ENCODE measurements at regions not wholly inside any gene's neighbourhood (a gene's known extent, or its start where the extent isn't known, plus 50 kb on each side); places are given as distances from the start of the nearest gene placed in this dataset.

DNA sequence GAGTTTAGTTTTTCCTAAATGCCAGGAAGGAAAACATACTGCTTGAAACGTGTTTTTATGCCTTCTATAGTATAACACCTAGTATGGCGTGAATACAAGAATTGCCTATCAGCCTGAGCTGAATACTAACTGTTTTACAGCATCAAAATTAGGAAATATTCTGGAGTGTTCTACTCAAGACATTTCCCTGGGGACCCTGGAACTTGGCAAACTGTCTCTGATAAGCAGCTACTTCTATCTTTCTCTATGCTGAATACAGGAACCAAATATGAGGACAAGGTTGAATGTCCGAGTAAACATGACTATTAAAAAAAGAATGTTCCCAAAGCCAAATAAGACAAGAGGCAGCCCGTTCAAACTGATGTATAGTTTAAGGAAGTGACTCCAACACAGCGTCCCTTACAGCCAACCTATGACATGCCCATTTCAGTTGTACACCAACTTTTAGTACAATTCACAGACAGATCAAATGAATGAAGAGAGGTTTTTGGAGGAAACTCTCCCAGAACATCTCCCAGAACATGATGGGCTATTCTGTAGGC is 951.3 kb upstream of the ACVR2A start:
- H2AFZ ChIP-seq (ENCODE audit: low read length, unreplicated experiment) = peak overlapping the region; percentile 85
- H3K36me3 ChIP-seq (ENCODE audit: insufficient read depth, low read length) = no peaks in the 10 kb centered on the region
- peak overlapping the region; percentile 30; the same call in 1 of the 2 replicates for H3K4me3 ChIP-seq (ENCODE audit: low read depth, low read length)
- H3K27me3 ChIP-seq (ENCODE audit: insufficient read depth, low read length) = no peaks in the 10 kb centered on the region
- H3K79me2 ChIP-seq (ENCODE audit: control insufficient read depth, insufficient read depth, low read length, unreplicated experiment) = no peaks in the 10 kb centered on the region
- H3K27ac ChIP-seq (ENCODE audit: low read depth, low read length) = peak overlapping the region; percentile 13
- H3K4me1 ChIP-seq (ENCODE audit: control insufficient read depth, insufficient read depth, low read length, unreplicated experiment) = peaks cover 34% of the 10 kb centered on the region

DNA sequence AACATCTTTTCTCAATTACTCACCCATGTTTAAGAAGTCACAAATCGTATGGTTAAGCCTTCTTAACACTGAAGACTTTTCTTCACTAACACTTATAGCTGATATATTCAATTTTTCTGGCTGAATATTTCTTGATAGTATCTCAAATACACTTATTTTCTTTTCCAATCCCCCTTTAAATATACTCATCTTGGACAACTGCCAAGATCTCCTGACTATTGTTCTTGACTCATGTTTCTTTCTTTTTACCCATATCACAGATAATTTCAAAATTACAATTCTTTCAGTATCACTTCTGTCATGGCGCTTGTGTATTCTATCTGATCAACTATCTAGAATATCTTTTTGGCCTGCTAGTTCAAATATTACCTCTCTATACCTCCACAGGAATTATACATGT is 954.3 kb upstream of the ACVR2A start:
- H3K36me3 ChIP-seq (ENCODE audit: insufficient read depth, low read length) = no peaks in the 10 kb centered on the region
- H2AFZ ChIP-seq (ENCODE audit: low read length, unreplicated experiment) = no peak overlapping the region
- H3K4me1 ChIP-seq (ENCODE audit: control insufficient read depth, insufficient read depth, low read length, unreplicated experiment) = peaks cover 34% of the 10 kb centered on the region
- no peak overlapping the region for H3K27ac ChIP-seq (ENCODE audit: low read depth, low read length)
- H3K79me2 ChIP-seq (ENCODE audit: control insufficient read depth, insufficient read depth, low read length, unreplicated experiment) = no peaks in the 10 kb centered on the region
- H3K27me3 ChIP-seq (ENCODE audit: insufficient read depth, low read length) = no peaks in the 10 kb centered on the region
- H3K4me3 ChIP-seq (ENCODE audit: low read depth, low read length) = no peak overlapping the region

DNA sequence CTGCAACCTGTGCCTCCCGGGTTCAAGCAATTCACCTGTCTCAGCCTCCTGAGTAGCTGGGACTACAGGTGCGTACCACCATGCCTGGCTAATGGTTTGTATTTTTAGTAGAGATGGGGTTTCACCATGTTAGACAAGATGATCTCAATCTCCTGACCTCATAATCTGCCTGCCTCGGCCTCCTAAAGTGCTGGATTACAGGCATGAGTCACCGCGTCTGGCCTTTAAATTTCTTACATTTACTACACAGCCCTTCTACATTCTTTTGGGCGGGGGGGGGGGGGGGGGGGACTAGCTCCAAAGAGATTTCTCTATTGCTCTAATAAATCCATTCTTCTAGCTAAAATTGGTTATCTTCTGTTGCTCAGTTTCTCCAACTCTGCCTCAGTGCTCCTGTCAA is 964.9 kb upstream of the ACVR2A start:
- Histone ChIP-seq H3K4me3 (ENCODE audit: low read depth, low read length) (no peak overlapping the region), H3K27me3 (ENCODE audit: insufficient read depth, low read length) (no peaks in the 10 kb centered on the region), H3K36me3 (ENCODE audit: insufficient read depth, low read length) (no peaks in the 10 kb centered on the region), H3K27ac (ENCODE audit: low read depth, low read length) (no peak overlapping the region), H3K4me1 (ENCODE audit: control insufficient read depth, insufficient read depth, low read length, unreplicated experiment) (peaks cover 22% of the 10 kb centered on the region), H3K79me2 (ENCODE audit: control insufficient read depth, insufficient read depth, low read length, unreplicated experiment) (no peaks in the 10 kb centered on the region), H2AFZ (ENCODE audit: low read length, unreplicated experiment) (no peak overlapping the region)

DNA sequence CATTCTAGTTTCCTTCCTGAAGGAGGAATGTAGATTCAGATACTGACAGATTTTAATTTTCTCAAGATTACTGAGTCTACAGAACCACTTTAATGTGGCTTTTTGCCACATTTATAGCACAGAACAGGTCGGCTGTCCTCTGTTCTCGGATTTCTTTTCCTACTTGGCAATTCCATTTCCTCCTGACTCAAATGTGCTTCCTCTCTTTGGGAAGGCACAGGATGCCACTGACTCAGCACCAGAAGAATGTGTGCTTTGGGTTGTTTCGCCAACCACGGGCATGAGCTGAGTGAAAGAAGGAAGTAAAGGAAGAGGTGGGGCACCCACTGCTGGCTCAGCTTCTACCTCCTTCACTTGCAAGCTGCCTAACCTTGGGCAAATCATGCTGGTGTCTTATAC is 970.6 kb upstream of the ACVR2A start:
- Histone ChIP-seq H3K4me3 (ENCODE audit: low read depth, low read length) (peak overlapping the region; percentile 13; the same call in 1 of the 2 replicates), H3K36me3 (ENCODE audit: insufficient read depth, low read length) (no peaks in the 10 kb centered on the region), H2AFZ (ENCODE audit: low read length, unreplicated experiment) (peak overlapping the region; percentile 11), H3K27ac (ENCODE audit: low read depth, low read length) (peak overlapping the region; percentile 61), H3K27me3 (ENCODE audit: insufficient read depth, low read length) (no peaks in the 10 kb centered on the region), H3K79me2 (ENCODE audit: control insufficient read depth, insufficient read depth, low read length, unreplicated experiment) (no peaks in the 10 kb centered on the region), H3K4me1 (ENCODE audit: control insufficient read depth, insufficient read depth, low read length, unreplicated experiment) (peaks cover 33% of the 10 kb centered on the region)

DNA sequence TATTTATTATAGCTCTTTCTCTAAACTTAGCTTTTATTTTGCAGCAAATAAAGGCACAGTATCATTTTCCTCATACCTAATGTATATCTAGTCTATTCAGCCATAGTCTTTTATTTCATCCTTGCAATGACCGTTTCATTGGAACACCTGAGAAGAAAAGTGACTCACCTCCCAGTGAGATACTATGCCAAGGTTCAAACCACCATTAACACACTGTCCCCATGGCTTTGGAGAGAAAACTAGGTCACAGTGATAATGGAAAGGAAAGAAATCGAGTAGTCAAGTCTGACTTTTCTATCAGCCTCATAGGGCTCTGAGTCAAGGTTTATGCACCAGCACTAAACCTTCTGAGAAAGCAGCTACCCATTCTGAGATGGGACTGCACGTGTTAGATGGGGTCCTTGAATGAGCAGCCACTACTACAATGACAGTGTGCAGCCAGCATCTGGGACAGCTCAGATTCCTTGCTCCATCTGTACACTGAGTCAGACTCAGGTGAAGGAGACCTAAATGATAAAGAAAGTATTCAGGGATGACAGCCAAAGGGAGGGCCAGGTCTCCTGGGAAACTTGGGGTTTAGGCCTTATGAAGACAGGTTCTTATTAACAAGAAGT is 971.1 kb upstream of the ACVR2A start:
- no peaks in the 10 kb centered on the region for H3K79me2 ChIP-seq (ENCODE audit: control insufficient read depth, insufficient read depth, low read length, unreplicated experiment)
- peak overlapping the region; percentile 11 for H2AFZ ChIP-seq (ENCODE audit: low read length, unreplicated experiment)
- peak overlapping the region; percentile 13; the same call in 1 of the 2 replicates for H3K4me3 ChIP-seq (ENCODE audit: low read depth, low read length)
- peaks cover 28% of the 10 kb centered on the region for H3K4me1 ChIP-seq (ENCODE audit: control insufficient read depth, insufficient read depth, low read length, unreplicated experiment)
- H3K27me3 ChIP-seq (ENCODE audit: insufficient read depth, low read length) = no peaks in the 10 kb centered on the region
- peak overlapping the region; percentile 61 for H3K27ac ChIP-seq (ENCODE audit: low read depth, low read length)
- H3K36me3 ChIP-seq (ENCODE audit: insufficient read depth, low read length) = no peaks in the 10 kb centered on the region

DNA sequence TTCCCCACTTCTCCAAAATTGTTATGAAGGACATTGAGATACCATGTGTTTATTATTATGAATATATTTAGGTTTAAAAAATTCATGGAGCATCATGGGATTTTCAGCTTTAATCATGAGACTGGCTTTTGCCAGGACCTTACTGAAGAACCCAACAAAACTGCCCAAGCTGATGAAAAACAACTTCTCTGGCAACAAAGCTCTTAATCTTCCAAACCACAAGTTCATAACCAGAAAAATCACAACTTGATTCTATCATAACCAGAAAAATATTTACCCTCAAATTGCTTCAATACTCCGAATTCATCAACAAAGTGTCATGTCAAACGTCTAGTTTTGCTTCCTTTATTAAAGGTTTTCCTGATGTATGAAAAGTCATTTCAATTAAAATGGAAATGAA is 971.8 kb upstream of the ACVR2A start:
- H3K27me3 ChIP-seq (ENCODE audit: insufficient read depth, low read length) = no peaks in the 10 kb centered on the region
- H3K4me1 ChIP-seq (ENCODE audit: control insufficient read depth, insufficient read depth, low read length, unreplicated experiment) = peaks cover 28% of the 10 kb centered on the region
- no peaks in the 10 kb centered on the region for H3K36me3 ChIP-seq (ENCODE audit: insufficient read depth, low read length)
- H3K79me2 ChIP-seq (ENCODE audit: control insufficient read depth, insufficient read depth, low read length, unreplicated experiment) = no peaks in the 10 kb centered on the region
- H3K27ac ChIP-seq (ENCODE audit: low read depth, low read length) = no peak overlapping the region
- H3K4me3 ChIP-seq (ENCODE audit: low read depth, low read length) = no peak overlapping the region
- H2AFZ ChIP-seq (ENCODE audit: low read length, unreplicated experiment) = no peak overlapping the region

DNA sequence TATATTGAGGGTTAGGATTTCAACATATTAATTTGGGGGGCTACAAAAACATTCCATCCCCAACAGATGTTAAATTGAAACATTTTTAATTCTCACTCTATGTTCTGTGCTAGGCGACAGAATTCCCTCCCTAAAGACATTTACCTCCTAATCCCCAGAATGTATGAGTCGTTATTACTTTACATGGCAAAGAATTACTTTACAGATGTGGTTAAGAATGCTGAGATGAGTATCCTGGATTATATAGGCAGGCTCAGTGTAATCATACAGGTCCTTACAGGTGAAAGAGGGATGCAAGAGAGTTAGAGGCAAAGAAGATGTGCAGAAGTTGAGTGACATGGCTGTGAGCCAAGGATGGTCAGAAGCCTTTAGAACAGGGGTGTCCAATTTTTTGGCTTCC is 974.1 kb upstream of the ACVR2A start:
- H3K36me3 ChIP-seq (ENCODE audit: insufficient read depth, low read length) = no peaks in the 10 kb centered on the region
- H2AFZ ChIP-seq (ENCODE audit: low read length, unreplicated experiment) = no peak overlapping the region
- no peaks in the 10 kb centered on the region for H3K27me3 ChIP-seq (ENCODE audit: insufficient read depth, low read length)
- no peaks in the 10 kb centered on the region for H3K79me2 ChIP-seq (ENCODE audit: control insufficient read depth, insufficient read depth, low read length, unreplicated experiment)
- no peak overlapping the region for H3K4me3 ChIP-seq (ENCODE audit: low read depth, low read length)
- peaks cover 15% of the 10 kb centered on the region for H3K4me1 ChIP-seq (ENCODE audit: control insufficient read depth, insufficient read depth, low read length, unreplicated experiment)
- no peak overlapping the region for H3K27ac ChIP-seq (ENCODE audit: low read depth, low read length)

DNA sequence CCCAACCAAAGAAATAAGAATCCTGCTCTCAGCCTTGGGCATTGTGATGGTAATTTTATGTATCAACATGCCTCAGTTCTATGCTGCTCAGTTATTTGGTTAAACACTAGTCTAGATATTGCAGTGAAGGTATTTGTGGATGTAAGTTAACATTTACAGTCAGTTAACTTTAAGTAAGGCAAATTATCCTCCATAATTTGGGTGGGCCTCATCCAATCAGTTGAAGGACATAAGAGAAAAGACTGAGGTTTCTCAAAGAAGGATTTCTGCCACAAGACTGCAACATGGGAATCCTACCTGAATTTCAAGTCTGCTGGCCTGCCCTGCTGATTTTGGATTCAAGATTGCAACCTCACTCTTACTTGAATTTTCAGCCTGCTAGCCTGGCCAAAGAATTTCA is 975.5 kb upstream of the ACVR2A start:
- no peak overlapping the region for H2AFZ ChIP-seq (ENCODE audit: low read length, unreplicated experiment)
- no peak overlapping the region for H3K27ac ChIP-seq (ENCODE audit: low read depth, low read length)
- no peak overlapping the region for H3K4me3 ChIP-seq (ENCODE audit: low read depth, low read length)
- H3K36me3 ChIP-seq (ENCODE audit: insufficient read depth, low read length) = no peaks in the 10 kb centered on the region
- no peaks in the 10 kb centered on the region for H3K79me2 ChIP-seq (ENCODE audit: control insufficient read depth, insufficient read depth, low read length, unreplicated experiment)
- H3K4me1 ChIP-seq (ENCODE audit: control insufficient read depth, insufficient read depth, low read length, unreplicated experiment) = peaks cover 8% of the 10 kb centered on the region
- no peaks in the 10 kb centered on the region for H3K27me3 ChIP-seq (ENCODE audit: insufficient read depth, low read length)

DNA sequence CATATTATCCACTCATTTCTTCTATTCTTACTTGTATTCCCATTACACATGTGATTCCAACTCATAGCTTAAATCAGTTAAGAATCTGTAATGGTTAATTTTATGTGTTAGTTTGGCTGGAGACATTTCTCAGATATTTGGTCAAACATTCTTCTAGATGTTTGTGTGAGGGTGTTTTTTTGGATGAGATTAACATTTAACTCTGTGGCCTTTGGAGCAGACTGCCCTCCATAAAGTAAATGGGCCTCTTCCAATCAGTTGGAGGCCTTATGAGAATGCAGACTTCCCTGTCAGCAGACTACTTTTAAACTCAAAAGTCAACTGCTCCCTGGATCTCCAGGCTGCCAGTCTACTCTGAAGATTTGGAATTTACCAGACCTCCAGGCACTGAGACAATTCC is 976.8 kb upstream of the ACVR2A start:
- H2AFZ ChIP-seq (ENCODE audit: low read length, unreplicated experiment) = no peak overlapping the region
- no peaks in the 10 kb centered on the region for H3K79me2 ChIP-seq (ENCODE audit: control insufficient read depth, insufficient read depth, low read length, unreplicated experiment)
- H3K4me3 ChIP-seq (ENCODE audit: low read depth, low read length) = no peak overlapping the region
- H3K27ac ChIP-seq (ENCODE audit: low read depth, low read length) = no peak overlapping the region
- no peaks in the 10 kb centered on the region for H3K4me1 ChIP-seq (ENCODE audit: control insufficient read depth, insufficient read depth, low read length, unreplicated experiment)
- H3K36me3 ChIP-seq (ENCODE audit: insufficient read depth, low read length) = no peaks in the 10 kb centered on the region
- H3K27me3 ChIP-seq (ENCODE audit: insufficient read depth, low read length) = no peaks in the 10 kb centered on the region

DNA sequence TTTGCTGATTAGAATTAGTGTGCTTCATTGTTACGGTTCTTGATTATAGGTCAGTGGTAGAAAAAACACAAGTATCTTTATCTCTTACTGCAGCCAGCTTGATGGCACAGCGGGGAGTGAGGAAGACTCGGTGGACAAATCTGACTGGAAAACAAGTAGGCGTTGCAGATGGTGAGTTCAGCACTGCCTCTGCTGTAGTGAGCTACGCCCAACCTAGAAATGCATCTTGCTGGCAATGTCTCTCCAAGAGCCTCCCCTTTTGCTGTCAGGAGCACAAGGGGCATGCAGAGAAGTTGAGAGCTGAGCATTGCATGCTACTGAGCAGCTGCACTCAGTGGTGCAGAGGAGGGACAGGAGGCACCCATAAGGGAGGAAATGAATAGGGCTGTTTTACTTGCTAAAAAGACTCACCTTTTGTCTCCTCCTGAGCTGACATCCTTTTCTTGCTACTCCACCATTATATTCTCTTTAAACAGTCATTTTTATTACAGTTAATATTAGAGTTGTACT is 977.3 kb upstream of the ACVR2A start:
- H3K27ac ChIP-seq (ENCODE audit: low read depth, low read length) = no peak overlapping the region
- H3K27me3 ChIP-seq (ENCODE audit: insufficient read depth, low read length) = no peaks in the 10 kb centered on the region
- no peak overlapping the region for H3K4me3 ChIP-seq (ENCODE audit: low read depth, low read length)
- no peaks in the 10 kb centered on the region for H3K36me3 ChIP-seq (ENCODE audit: insufficient read depth, low read length)
- no peak overlapping the region for H2AFZ ChIP-seq (ENCODE audit: low read length, unreplicated experiment)
- no peaks in the 10 kb centered on the region for H3K4me1 ChIP-seq (ENCODE audit: control insufficient read depth, insufficient read depth, low read length, unreplicated experiment)
- H3K79me2 ChIP-seq (ENCODE audit: control insufficient read depth, insufficient read depth, low read length, unreplicated experiment) = no peaks in the 10 kb centered on the region

DNA sequence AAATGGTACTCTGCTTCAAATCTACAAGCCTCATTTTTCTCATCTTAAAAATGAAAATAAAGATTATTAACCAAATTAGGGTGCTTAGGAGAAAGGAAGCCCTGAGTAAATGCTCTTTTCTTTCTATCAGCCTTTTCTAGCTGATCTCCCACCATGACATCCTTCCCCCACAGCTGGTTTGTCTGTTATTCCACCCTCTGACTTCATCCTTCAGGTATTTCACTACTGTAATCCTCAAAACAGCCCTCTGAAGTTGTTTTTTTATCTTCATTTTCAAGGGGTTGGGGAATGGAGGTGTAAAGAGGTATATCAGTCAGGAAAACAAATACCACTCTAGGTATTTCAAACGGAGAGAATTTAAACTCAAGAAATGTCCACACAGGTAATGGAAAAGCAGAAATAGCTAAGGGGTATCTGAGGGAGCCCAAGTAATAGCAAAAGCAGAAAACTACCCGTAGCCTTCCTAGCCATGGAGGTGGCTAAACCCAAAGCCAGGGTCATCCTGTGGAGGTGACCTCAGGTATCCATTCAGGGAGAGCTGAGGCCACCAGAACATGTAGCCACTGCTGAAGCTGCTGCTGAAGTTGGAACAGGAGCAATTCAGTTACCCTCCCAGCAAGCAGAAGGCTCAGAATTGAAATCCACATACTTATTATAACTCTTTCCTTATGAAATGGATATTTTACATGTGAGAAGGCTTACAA is 990.9 kb upstream of the ACVR2A start:
- no peak overlapping the region for H3K4me3 ChIP-seq (ENCODE audit: low read depth, low read length)
- no peak overlapping the region for H2AFZ ChIP-seq (ENCODE audit: low read length, unreplicated experiment)
- H3K27ac ChIP-seq (ENCODE audit: low read depth, low read length) = no peak overlapping the region
- H3K36me3 ChIP-seq (ENCODE audit: insufficient read depth, low read length) = no peaks in the 10 kb centered on the region
- peaks cover 17% of the 10 kb centered on the region for H3K4me1 ChIP-seq (ENCODE audit: control insufficient read depth, insufficient read depth, low read length, unreplicated experiment)
- no peaks in the 10 kb centered on the region for H3K27me3 ChIP-seq (ENCODE audit: insufficient read depth, low read length)
- no peaks in the 10 kb centered on the region for H3K79me2 ChIP-seq (ENCODE audit: control insufficient read depth, insufficient read depth, low read length, unreplicated experiment)
